Endothelial cell of umbilical vein (primary cell): ENCODE measurements at regions not wholly inside any gene's neighbourhood (a gene's known extent, or its start where the extent isn't known, plus 50 kb on each side); places are given as distances from the start of the nearest gene placed in this dataset.

Experiments used
- BruUV-seq: library from RNA; stranded (reverse); fragments of 400-500 nt; replicated peaks from 2 replicates; lab custom pipeline; 2021; lab: Mats Ljungman, UMichigan
- CTCF ChIA-PET: fragments of 300-600, 350-600 bp; sonication (Branson Sonifier 250); formaldehyde crosslinking; loops from one replicate; lab custom pipeline; 2021; ENCODE audit warnings: antibody characterized with exemption, inconsistent platforms; lab: Charles Lee
- POLR2A ChIA-PET: fragments of 300-600, 350-600 bp; sonication (Branson Sonifier 250); formaldehyde crosslinking; loops from one replicate; lab custom pipeline; 2021; ENCODE audit warnings: antibody characterized with exemption, inconsistent platforms; lab: Charles Lee
- DNase-seq: peaks from one replicate; pipeline ENCODE4 v3.0.0-alpha.2; 2011; ENCODE audit warnings: low read depth, low spot score
- FAIRE-seq: peaks from 2 replicates; lab custom pipeline; 2011; peaks lifted over from hg19 to GRCh38; lab: Jason Lieb, UNC
- H2AFZ ChIP-seq: 2 replicates; pipeline ENCODE4 v1.6.0; 2012; ENCODE audit warnings: low read depth, low read length, control low read depth, inconsistent platforms
- H3K27ac ChIP-seq: 2 replicates; pipeline ENCODE4 v1.5.1; 2011; ENCODE audit warnings: low read depth, mild to moderate bottlenecking, control low read depth, low read length, moderate library complexity; ENCODE audit not compliant: insufficient read depth
- H3K27me3 ChIP-seq, 2 experiments: 2 replicates each; pipeline versions ENCODE4 v1.6.0 to v1.6.1; 2011; ENCODE audit warnings: low read length in 2 of 2, mixed read lengths in 1 of 2; ENCODE audit not compliant: control insufficient read depth in 2 of 2, insufficient read depth in 2 of 2
- H3K36me3 ChIP-seq, 2 experiments: 2 replicates in 1 of 2; 3 replicates in 1 of 2; pipeline ENCODE4 v1.5.1; 2011; ENCODE audit warnings: low read length in 2 of 2, mild to moderate bottlenecking in 1 of 2, moderate library complexity in 1 of 2; ENCODE audit not compliant: control insufficient read depth in 2 of 2, insufficient read depth in 2 of 2; ENCODE audit errors: extremely low read depth in 1 of 2
- H3K4me1 ChIP-seq: 3 replicates; pipeline ENCODE4 v1.5.1; 2011; ENCODE audit warnings: mild to moderate bottlenecking, low read length; ENCODE audit not compliant: control insufficient read depth, insufficient read depth; ENCODE audit errors: extremely low read depth
- H3K4me2 ChIP-seq: 2 replicates; pipeline ENCODE4 v1.6.1; 2011; ENCODE audit warnings: low read length, control low read depth, mixed read lengths; ENCODE audit not compliant: insufficient read depth
- H3K4me3 ChIP-seq, 3 experiments: fragments of 200-600 bp in 1 of 3; sonication (generic), shearing (Covaris generic) in 1 of 3; replicated peaks in 1 of 3; 2 replicates each; pipeline ENCODE4 v1.5.1; 2011 to 2016; ENCODE audit warnings: control low read depth in 3 of 3, low read length in 3 of 3, mild to moderate bottlenecking in 2 of 3, inconsistent platforms in 1 of 3, low read depth in 1 of 3, moderate library complexity in 1 of 3; ENCODE audit not compliant: insufficient read depth in 1 of 3
- H3K79me2 ChIP-seq: 2 replicates; pipeline ENCODE4 v1.6.0; 2012; ENCODE audit warnings: low read length, inconsistent platforms; ENCODE audit not compliant: control insufficient read depth, insufficient read depth
- H3K9ac ChIP-seq: replicated peaks from 2 replicates; pipeline ENCODE3; 2011; ENCODE audit warnings: low read length, control low read depth; ENCODE audit not compliant: insufficient read depth; ENCODE audit errors: extremely low read depth
- H3K9me1 ChIP-seq: replicated peaks from 3 replicates; pipeline ENCODE4 v1.6.0; 2011; ENCODE audit warnings: mild to moderate bottlenecking, low read length; ENCODE audit not compliant: control insufficient read depth, insufficient read depth; ENCODE audit errors: extremely low read depth
- H3K9me3 ChIP-seq: replicated peaks from 2 replicates; pipeline ENCODE4 v1.5.1; 2012; ENCODE audit warnings: low read length, inconsistent platforms; ENCODE audit not compliant: control insufficient read depth, insufficient read depth
- H4K20me1 ChIP-seq: replicated peaks from 2 replicates; pipeline ENCODE3; 2011; ENCODE audit warnings: mild to moderate bottlenecking, low read length; ENCODE audit not compliant: control insufficient read depth, insufficient read depth; ENCODE audit errors: extremely low read depth
- FOS ChIP-seq: IDR thresholded peaks from 2 replicates; pipeline ENCODE4 v1.6.1; 2011; ENCODE audit warnings: mild to moderate bottlenecking, low read length, moderate library complexity, borderline replicate concordance; ENCODE audit not compliant: insufficient read depth
- GATA2 ChIP-seq: IDR thresholded peaks from 2 replicates; pipeline ENCODE4 v1.7.0; 2011; ENCODE audit warnings: low read depth, mild to moderate bottlenecking, moderate library complexity, mixed read lengths, low read length; ENCODE audit not compliant: insufficient read length, insufficient read depth
- MYC ChIP-seq: IDR thresholded peaks from one replicate; pipeline ENCODE4 v1.6.1; 2011; ENCODE audit warnings: mild to moderate bottlenecking, low read depth, low read length
- POLR2A ChIP-seq: IDR thresholded peaks from 2 replicates; pipeline ENCODE4 v1.6.1; 2012; ENCODE audit warnings: low read depth, mild to moderate bottlenecking, control low read depth, low read length
- POLR2AphosphoS5 ChIP-seq: IDR thresholded peaks from 2 replicates; pipeline ENCODE4 v1.6.1; 2012; ENCODE audit warnings: low read depth, mild to moderate bottlenecking, control low read depth, low read length, moderate library complexity; ENCODE audit not compliant: insufficient read depth
- dilution Hi-C: fragments of 300-500 bp; cut with MboI; formaldehyde crosslinking; loops from one replicate; pipeline ENCODE4 v1.15.0; 2019; ENCODE audit warnings: low sequenced_read_pairs; ENCODE audit not compliant: extremely low pct_ligation_motif_present
- intact Hi-C: fragments of 100-400 bp; cut with micrococcal nuclease; formaldehyde crosslinking; loops from one replicate; pipeline ENCODE4 v1.10.0; 2022
- TF ChIP-seq, protein P1 (sequence below): IDR thresholded peaks from 2 replicates; pipeline ENCODE4 v1.6.1; 2011; ENCODE audit not compliant: insufficient read depth, insufficient read length

DNA sequence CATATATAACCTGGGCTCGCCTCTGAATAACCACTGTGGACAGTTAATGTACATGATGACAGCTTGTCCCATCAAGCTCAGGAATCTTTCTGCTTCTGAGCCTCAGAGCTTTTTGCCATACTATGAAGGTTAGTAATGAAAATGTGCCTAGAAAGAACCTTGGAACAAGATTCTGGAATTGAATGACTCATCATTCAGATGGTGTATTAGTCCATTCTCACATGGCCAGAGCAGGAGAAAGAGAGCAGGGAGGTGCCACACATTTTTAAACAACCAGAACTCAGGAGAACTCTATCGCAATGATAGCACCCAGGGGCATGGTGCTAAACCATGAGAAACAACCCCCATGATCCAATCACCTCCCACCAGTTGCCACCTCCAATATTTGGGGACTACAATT lies 542.1 kb downstream of the PRR16 start:
- Histone ChIP-seq H4K20me1 (no peaks in the 10 kb centered on the region), H3K9me1 (no peaks in the 10 kb centered on the region), H3K9me3 (no peaks in the 10 kb centered on the region), H3K27me3 (no peaks in the 10 kb centered on the region), H2AFZ (no peak overlapping the region), H3K36me3 (no peaks in the 10 kb centered on the region), H3K4me2 (no peak overlapping the region), H3K4me3 (no peak overlapping the region), H3K79me2 (no peaks in the 10 kb centered on the region), H3K4me1 (peaks cover 10% of the 10 kb centered on the region), H3K27ac (no peak overlapping the region), H3K9ac (no peak overlapping the region)
- ChIA-PET POLR2A (no interaction called here), CTCF (interaction anchor here (1.5 kb wide), 1 partner anchor 10 kb away, joined by 3 read pairs; no protein-coding TSS in a partner anchor)
- DNase-seq (no peak), FAIRE-seq (no peak)
- BruUV-seq, result no TSS peak
- intact Hi-C loops, result no loop called here
- dilution Hi-C loops, result no loop called here
- TF ChIP-seq FOS, result peak; percentile 17
- no peak for TF ChIP-seq GATA2

DNA sequence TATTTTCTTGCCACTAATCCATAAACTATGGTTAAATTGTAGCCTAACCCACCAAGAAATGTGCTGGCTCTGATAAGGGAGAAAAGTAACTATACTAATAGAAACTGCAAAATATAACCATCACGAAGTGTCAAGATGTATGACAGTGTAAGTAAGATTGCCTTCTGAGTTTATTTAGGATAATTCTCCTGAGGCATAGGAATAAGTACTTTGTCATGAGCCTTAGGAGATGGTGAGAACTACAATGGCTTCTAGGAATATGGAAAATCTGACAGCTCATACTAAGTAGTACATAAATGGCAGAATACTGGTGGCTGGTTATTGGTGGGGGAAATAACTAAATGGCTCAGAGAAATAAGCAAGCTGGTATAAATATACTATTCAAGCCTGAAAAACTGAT lies 543.9 kb downstream of the PRR16 start:
- Histone ChIP-seq H3K9ac (no peak overlapping the region), H3K4me3 (no peak overlapping the region), H3K27me3 (no peaks in the 10 kb centered on the region), H3K9me1 (no peaks in the 10 kb centered on the region), H4K20me1 (no peaks in the 10 kb centered on the region), H3K27ac (no peak overlapping the region), H2AFZ (no peak overlapping the region), H3K36me3 (no peaks in the 10 kb centered on the region), H3K4me1 (peaks cover 10% of the 10 kb centered on the region), H3K79me2 (no peaks in the 10 kb centered on the region), H3K4me2 (no peak overlapping the region), H3K9me3 (no peaks in the 10 kb centered on the region)
- BruUV-seq, result no TSS peak
- dilution Hi-C loops, result no loop called here
- intact Hi-C loops, result no loop called here
- FAIRE-seq, result no peak
- CTCF ChIA-PET, result interaction anchor here (1.1 kb wide), 1 partner anchor 1094 kb away, joined by 3 read pairs; no protein-coding TSS in a partner anchor
- TF ChIP-seq POLR2AphosphoS5 (no peak), FOS (no peak), GATA2 (no peak), POLR2A (no peak), MYC (no peak)
- TF ChIP-seq, protein P1, sequence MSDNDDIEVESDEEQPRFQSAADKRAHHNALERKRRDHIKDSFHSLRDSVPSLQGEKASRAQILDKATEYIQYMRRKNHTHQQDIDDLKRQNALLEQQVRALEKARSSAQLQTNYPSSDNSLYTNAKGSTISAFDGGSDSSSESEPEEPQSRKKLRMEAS, result no peak
- DNase-seq, result no peak
- POLR2A ChIA-PET, result no interaction called here
